OCI-LY7 (cell line): ENCODE measurements at regions not wholly inside any gene's neighbourhood (a gene's known extent, or its start where the extent isn't known, plus 50 kb on each side); places are given as distances from the start of the nearest gene placed in this dataset.

Source experiments
- BruUV-seq: library from RNA; stranded (reverse); fragments of 400-500 nt; replicated peaks from 2 replicates; lab custom pipeline; 2021; lab: Mats Ljungman, UMichigan
- CTCF ChIA-PET: fragments of 300-600 bp; sonication (Branson Sonifier 250); formaldehyde crosslinking; loops from one replicate; lab custom pipeline; 2022; ENCODE audit warnings: antibody characterized with exemption; ENCODE audit not compliant: unreplicated experiment; lab: Charles Lee
- POLR2A ChIA-PET: fragments of 300-600 bp; sonication (Branson Sonifier 250); formaldehyde crosslinking; loops from one replicate; lab custom pipeline; 2022; ENCODE audit warnings: antibody characterized with exemption; lab: Charles Lee
- DNase-seq: peaks from one replicate; pipeline ENCODE4 v3.0.0-alpha.2; 2015; ENCODE audit warnings: low spot score
- H2AFZ ChIP-seq: fragments of 200-600 bp; sonication (generic), shearing (Covaris generic); 2 replicates; pipeline ENCODE4 v1.6.1; 2014; ENCODE audit warnings: mild to moderate bottlenecking, antibody characterized with exemption, low read length, moderate library complexity
- H3K27ac ChIP-seq: fragments of 200-600 bp; sonication (generic); 2 replicates; pipeline ENCODE4 v1.5.1; 2014; ENCODE audit warnings: mixed run types, low read depth, mild to moderate bottlenecking, moderate library complexity, low read length, inconsistent platforms; ENCODE audit not compliant: poor library complexity, severe bottlenecking
- H3K36me3 ChIP-seq: fragments of 200-600 bp; sonication (generic); 2 replicates; pipeline ENCODE4 v1.6.1; 2014; ENCODE audit warnings: mild to moderate bottlenecking, antibody characterized with exemption, low read length, moderate library complexity, mixed read lengths; ENCODE audit not compliant: insufficient read depth
- H3K4me1 ChIP-seq: fragments of 200-600 bp; sonication (generic); 2 replicates; pipeline ENCODE4 v1.5.1; 2014; ENCODE audit warnings: mild to moderate bottlenecking, low read length; ENCODE audit not compliant: insufficient read depth, poor library complexity, severe bottlenecking
- H3K4me2 ChIP-seq: fragments of 200-600 bp; sonication (generic); 2 replicates; pipeline ENCODE4 v1.6.1; 2014; ENCODE audit warnings: mild to moderate bottlenecking, low read length
- H3K4me3 ChIP-seq: fragments of 200-600 bp; sonication (generic); 2 replicates; pipeline ENCODE4 v1.5.1; 2014; ENCODE audit warnings: mild to moderate bottlenecking, low read depth, low read length; ENCODE audit not compliant: poor library complexity, severe bottlenecking
- H3K79me2 ChIP-seq: fragments of 200-600 bp; sonication (generic); 2 replicates; pipeline ENCODE4 v1.6.1; 2016; ENCODE audit warnings: low read depth, mild to moderate bottlenecking, low read length, moderate library complexity, mixed read lengths; ENCODE audit not compliant: insufficient read depth
- H3K9me2 ChIP-seq: fragments of 200-600 bp; sonication (generic); 2 replicates; pipeline ENCODE4 v1.6.1; 2016; ENCODE audit warnings: mild to moderate bottlenecking, low read length, mixed read lengths; ENCODE audit not compliant: insufficient read depth
- H3K9me3 ChIP-seq: fragments of 200-600 bp; sonication (generic); 2 replicates; pipeline ENCODE4 v1.6.1; 2014; ENCODE audit warnings: mild to moderate bottlenecking, mixed run types, low read length, mixed read lengths
- H4K20me1 ChIP-seq: fragments of 200-600 bp; sonication (generic); 2 replicates; pipeline ENCODE4 v1.6.1; 2014; ENCODE audit warnings: mild to moderate bottlenecking, antibody characterized with exemption, low read length, moderate library complexity, mixed read lengths; ENCODE audit not compliant: insufficient read depth
- EZH2phosphoT487 ChIP-seq: fragments of 200-600 bp; sonication (generic); IDR thresholded peaks from 2 replicates; pipeline ENCODE4 v1.6.1; 2018; ENCODE audit warnings: low read depth, borderline replicate concordance, mild to moderate bottlenecking, mixed run types, antibody characterized with exemption, low read length, moderate library complexity, mixed read lengths
- intact Hi-C: fragments of 100-400 bp; cut with micrococcal nuclease; formaldehyde crosslinking; loops from one replicate; pipeline ENCODE4 v1.10.0; 2022; ENCODE audit not compliant: unreplicated experiment
- TF ChIP-seq, protein P1 (sequence below): fragments of 200-600 bp; sonication (generic); conservative IDR thresholded peaks from 2 replicates; pipeline ENCODE4 v1.5.1; 2014; ENCODE audit warnings: mild to moderate bottlenecking, antibody characterized with exemption, low read length, moderate library complexity, mixed read lengths

DNA sequence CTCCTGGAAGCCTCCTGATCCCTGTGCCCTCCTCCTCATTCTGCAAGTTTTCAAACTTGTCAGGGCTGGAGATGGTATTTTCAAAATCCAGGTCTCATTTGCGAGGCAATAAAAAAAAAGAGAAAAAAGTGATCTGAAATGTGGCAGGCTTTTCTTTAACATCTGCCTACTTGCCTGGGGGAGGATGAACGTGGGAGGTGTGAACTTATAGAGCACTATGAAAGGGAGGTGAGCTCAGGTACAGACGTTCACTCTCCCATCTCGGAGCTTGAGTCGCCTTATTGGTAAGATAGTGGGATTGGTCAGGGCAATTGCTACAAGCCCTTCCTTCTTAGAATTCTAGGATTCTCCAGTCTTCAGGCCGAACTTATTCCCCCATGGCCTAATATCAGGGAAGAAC is 104.8 kb upstream of the CADM1 start:
- H3K79me2 ChIP-seq: no peaks in the 10 kb centered on the region
- intact Hi-C loops: no loop called here
- no peak overlapping the region for H3K4me2 ChIP-seq
- no peak overlapping the region for H2AFZ ChIP-seq
- no peak overlapping the region for H3K4me3 ChIP-seq
- no TSS peak for BruUV-seq
- no peaks in the 10 kb centered on the region for H3K36me3 ChIP-seq
- ChIA-PET POLR2A (interaction anchor here (0.6 kb wide), 1 partner anchor 1055 kb away, joined by 4 read pairs; no protein-coding TSS in a partner anchor), CTCF (no interaction called here)
- H3K9me2 ChIP-seq: no peaks in the 10 kb centered on the region
- TF ChIP-seq, protein P1, sequence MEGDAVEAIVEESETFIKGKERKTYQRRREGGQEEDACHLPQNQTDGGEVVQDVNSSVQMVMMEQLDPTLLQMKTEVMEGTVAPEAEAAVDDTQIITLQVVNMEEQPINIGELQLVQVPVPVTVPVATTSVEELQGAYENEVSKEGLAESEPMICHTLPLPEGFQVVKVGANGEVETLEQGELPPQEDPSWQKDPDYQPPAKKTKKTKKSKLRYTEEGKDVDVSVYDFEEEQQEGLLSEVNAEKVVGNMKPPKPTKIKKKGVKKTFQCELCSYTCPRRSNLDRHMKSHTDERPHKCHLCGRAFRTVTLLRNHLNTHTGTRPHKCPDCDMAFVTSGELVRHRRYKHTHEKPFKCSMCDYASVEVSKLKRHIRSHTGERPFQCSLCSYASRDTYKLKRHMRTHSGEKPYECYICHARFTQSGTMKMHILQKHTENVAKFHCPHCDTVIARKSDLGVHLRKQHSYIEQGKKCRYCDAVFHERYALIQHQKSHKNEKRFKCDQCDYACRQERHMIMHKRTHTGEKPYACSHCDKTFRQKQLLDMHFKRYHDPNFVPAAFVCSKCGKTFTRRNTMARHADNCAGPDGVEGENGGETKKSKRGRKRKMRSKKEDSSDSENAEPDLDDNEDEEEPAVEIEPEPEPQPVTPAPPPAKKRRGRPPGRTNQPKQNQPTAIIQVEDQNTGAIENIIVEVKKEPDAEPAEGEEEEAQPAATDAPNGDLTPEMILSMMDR: no peak
- TF ChIP-seq EZH2phosphoT487: no peak
- no peak for DNase-seq
- no peaks in the 10 kb centered on the region for H3K9me3 ChIP-seq
- no peak overlapping the region for H3K27ac ChIP-seq
- H4K20me1 ChIP-seq: no peaks in the 10 kb centered on the region
- H3K4me1 ChIP-seq: no peaks in the 10 kb centered on the region

DNA sequence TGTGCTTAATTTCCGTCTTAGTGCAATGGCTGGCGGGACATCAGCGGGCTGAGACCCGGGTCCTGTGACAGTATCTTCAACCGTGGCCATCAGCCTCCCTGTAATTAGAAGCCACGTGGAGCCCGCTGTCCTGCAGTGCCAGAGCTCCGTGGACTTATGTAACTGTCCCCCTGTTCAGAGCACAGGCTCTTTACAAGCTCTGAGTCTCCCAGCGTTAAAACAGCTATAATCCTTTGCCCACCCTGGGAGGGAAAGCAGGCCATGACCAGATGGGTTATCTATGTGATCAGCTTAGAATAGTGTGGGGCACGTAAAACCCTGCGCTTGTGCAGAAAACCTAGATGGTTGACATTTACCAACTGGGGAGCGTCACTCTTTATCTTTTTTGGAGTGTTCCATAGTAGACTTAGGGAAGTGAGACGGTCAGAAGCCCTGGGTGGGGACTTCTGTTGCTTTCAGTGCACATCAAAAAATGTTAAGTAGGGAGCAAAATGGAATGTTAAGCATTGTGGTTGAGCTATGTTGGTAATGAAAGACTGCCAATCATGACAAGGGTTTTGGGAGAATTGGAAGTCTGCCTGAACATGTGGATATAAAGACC is 103.5 kb upstream of the CADM1 start:
- H3K79me2 ChIP-seq: no peaks in the 10 kb centered on the region
- CTCF ChIA-PET: no interaction called here
- POLR2A ChIA-PET: interaction anchor here (0.7 kb wide), 1 partner anchor 86 kb away, joined by 3 read pairs; no protein-coding TSS in a partner anchor
- H3K4me2 ChIP-seq: no peak overlapping the region
- no peaks in the 10 kb centered on the region for H3K9me3 ChIP-seq
- H3K4me3 ChIP-seq: no peak overlapping the region
- intact Hi-C loops: no loop called here
- H3K36me3 ChIP-seq: no peaks in the 10 kb centered on the region
- no peaks in the 10 kb centered on the region for H3K9me2 ChIP-seq
- TF ChIP-seq, protein P1: no peak
- no peak for TF ChIP-seq EZH2phosphoT487
- H2AFZ ChIP-seq: no peak overlapping the region
- H3K27ac ChIP-seq: no peak overlapping the region
- no TSS peak for BruUV-seq
- DNase-seq: no peak
- H3K4me1 ChIP-seq: no peaks in the 10 kb centered on the region
- H4K20me1 ChIP-seq: no peaks in the 10 kb centered on the region

DNA sequence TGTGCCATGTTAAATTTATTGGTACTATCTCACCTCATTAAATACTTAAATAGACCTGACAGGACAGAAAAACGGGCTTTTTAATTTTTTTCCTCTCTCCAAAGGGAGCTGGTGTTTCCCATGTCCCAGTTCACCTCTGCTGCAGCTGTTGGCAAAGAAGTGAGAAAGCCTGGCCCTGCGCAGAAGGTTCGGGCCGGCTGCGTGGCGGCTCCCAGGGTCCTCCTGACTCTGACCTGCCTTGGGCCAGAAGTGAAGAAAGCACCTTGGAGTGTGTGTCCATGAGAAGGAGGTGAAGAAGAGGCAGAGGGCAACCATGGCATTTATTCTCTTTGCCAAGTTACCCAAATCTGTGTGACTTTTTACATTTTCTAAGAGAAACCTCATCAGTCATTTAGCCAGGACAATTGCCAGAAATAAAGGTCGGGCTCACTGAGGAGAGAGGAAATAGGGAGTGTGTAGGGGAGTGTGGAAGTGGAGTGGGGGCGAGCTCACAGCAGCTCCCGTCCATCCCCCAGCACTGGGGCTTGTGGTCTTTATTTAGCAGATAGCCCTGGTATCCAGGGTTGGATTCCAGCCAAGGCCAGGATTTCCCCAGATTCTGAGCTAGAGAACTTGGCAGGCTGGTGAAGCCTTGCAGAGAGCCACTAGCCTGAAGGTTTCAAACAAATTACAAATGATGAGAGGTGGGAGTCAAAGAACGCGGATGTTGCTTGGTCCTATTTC is 102.4 kb upstream of the CADM1 start:
- H3K79me2 ChIP-seq: no peaks in the 10 kb centered on the region
- H2AFZ ChIP-seq: no peak overlapping the region
- intact Hi-C loops: no loop called here
- no TSS peak for BruUV-seq
- no peaks in the 10 kb centered on the region for H3K36me3 ChIP-seq
- no peak overlapping the region for H3K27ac ChIP-seq
- H3K4me1 ChIP-seq: no peaks in the 10 kb centered on the region
- H3K9me3 ChIP-seq: no peaks in the 10 kb centered on the region
- no peaks in the 10 kb centered on the region for H3K9me2 ChIP-seq
- no peak for TF ChIP-seq EZH2phosphoT487
- TF ChIP-seq, protein P1: no peak
- no peak overlapping the region for H3K4me2 ChIP-seq
- DNase-seq: no peak
- H3K4me3 ChIP-seq: no peak overlapping the region
- ChIA-PET POLR2A (no interaction called here), CTCF (no interaction called here)
- no peaks in the 10 kb centered on the region for H4K20me1 ChIP-seq
